Endothelial cell of umbilical vein (primary cell): ENCODE measurements at regions not wholly inside any gene's neighbourhood (a gene's known extent, or its start where the extent isn't known, plus 50 kb on each side); places are given as distances from the start of the nearest gene placed in this dataset.

Experiments
- BruUV-seq: library from RNA; stranded (reverse); fragments of 400-500 nt; replicated peaks from 2 replicates; lab custom pipeline; 2021; lab: Mats Ljungman, UMichigan
- CTCF ChIA-PET: fragments of 300-600, 350-600 bp; sonication (Branson Sonifier 250); formaldehyde crosslinking; loops from one replicate; lab custom pipeline; 2021; ENCODE audit warnings: antibody characterized with exemption, inconsistent platforms; lab: Charles Lee
- POLR2A ChIA-PET: fragments of 300-600, 350-600 bp; sonication (Branson Sonifier 250); formaldehyde crosslinking; loops from one replicate; lab custom pipeline; 2021; ENCODE audit warnings: antibody characterized with exemption, inconsistent platforms; lab: Charles Lee
- DNase-seq: peaks from one replicate; pipeline ENCODE4 v3.0.0-alpha.2; 2011; ENCODE audit warnings: low read depth, low spot score
- FAIRE-seq: peaks from 2 replicates; lab custom pipeline; 2011; peaks lifted over from hg19 to GRCh38; lab: Jason Lieb, UNC
- H2AFZ ChIP-seq: 2 replicates; pipeline ENCODE4 v1.6.0; 2012; ENCODE audit warnings: low read depth, low read length, control low read depth, inconsistent platforms
- H3K27ac ChIP-seq: 2 replicates; pipeline ENCODE4 v1.5.1; 2011; ENCODE audit warnings: low read depth, mild to moderate bottlenecking, control low read depth, low read length, moderate library complexity; ENCODE audit not compliant: insufficient read depth
- H3K27me3 ChIP-seq, 2 experiments: 2 replicates each; pipeline versions ENCODE4 v1.6.0 to v1.6.1; 2011; ENCODE audit warnings: low read length in 2 of 2, mixed read lengths in 1 of 2; ENCODE audit not compliant: control insufficient read depth in 2 of 2, insufficient read depth in 2 of 2
- H3K36me3 ChIP-seq, 2 experiments: 2 replicates in 1 of 2; 3 replicates in 1 of 2; pipeline ENCODE4 v1.5.1; 2011; ENCODE audit warnings: low read length in 2 of 2, mild to moderate bottlenecking in 1 of 2, moderate library complexity in 1 of 2; ENCODE audit not compliant: control insufficient read depth in 2 of 2, insufficient read depth in 2 of 2; ENCODE audit errors: extremely low read depth in 1 of 2
- H3K4me1 ChIP-seq: 3 replicates; pipeline ENCODE4 v1.5.1; 2011; ENCODE audit warnings: mild to moderate bottlenecking, low read length; ENCODE audit not compliant: control insufficient read depth, insufficient read depth; ENCODE audit errors: extremely low read depth
- H3K4me2 ChIP-seq: 2 replicates; pipeline ENCODE4 v1.6.1; 2011; ENCODE audit warnings: low read length, control low read depth, mixed read lengths; ENCODE audit not compliant: insufficient read depth
- H3K4me3 ChIP-seq, 3 experiments: fragments of 200-600 bp in 1 of 3; sonication (generic), shearing (Covaris generic) in 1 of 3; replicated peaks in 1 of 3; 2 replicates each; pipeline ENCODE4 v1.5.1; 2011 to 2016; ENCODE audit warnings: control low read depth in 3 of 3, low read length in 3 of 3, mild to moderate bottlenecking in 2 of 3, inconsistent platforms in 1 of 3, low read depth in 1 of 3, moderate library complexity in 1 of 3; ENCODE audit not compliant: insufficient read depth in 1 of 3
- H3K79me2 ChIP-seq: 2 replicates; pipeline ENCODE4 v1.6.0; 2012; ENCODE audit warnings: low read length, inconsistent platforms; ENCODE audit not compliant: control insufficient read depth, insufficient read depth
- H3K9ac ChIP-seq: replicated peaks from 2 replicates; pipeline ENCODE3; 2011; ENCODE audit warnings: low read length, control low read depth; ENCODE audit not compliant: insufficient read depth; ENCODE audit errors: extremely low read depth
- H3K9me1 ChIP-seq: replicated peaks from 3 replicates; pipeline ENCODE4 v1.6.0; 2011; ENCODE audit warnings: mild to moderate bottlenecking, low read length; ENCODE audit not compliant: control insufficient read depth, insufficient read depth; ENCODE audit errors: extremely low read depth
- H3K9me3 ChIP-seq: replicated peaks from 2 replicates; pipeline ENCODE4 v1.5.1; 2012; ENCODE audit warnings: low read length, inconsistent platforms; ENCODE audit not compliant: control insufficient read depth, insufficient read depth
- H4K20me1 ChIP-seq: replicated peaks from 2 replicates; pipeline ENCODE3; 2011; ENCODE audit warnings: mild to moderate bottlenecking, low read length; ENCODE audit not compliant: control insufficient read depth, insufficient read depth; ENCODE audit errors: extremely low read depth
- EZH2 ChIP-seq: IDR thresholded peaks from 2 replicates; pipeline ENCODE4 v1.6.1; 2012; ENCODE audit warnings: borderline replicate concordance, low read depth, mild to moderate bottlenecking, moderate library complexity, low read length, inconsistent platforms; ENCODE audit not compliant: severe bottlenecking
- FOS ChIP-seq: IDR thresholded peaks from 2 replicates; pipeline ENCODE4 v1.6.1; 2011; ENCODE audit warnings: mild to moderate bottlenecking, low read length, moderate library complexity, borderline replicate concordance; ENCODE audit not compliant: insufficient read depth
- GATA2 ChIP-seq: IDR thresholded peaks from 2 replicates; pipeline ENCODE4 v1.7.0; 2011; ENCODE audit warnings: low read depth, mild to moderate bottlenecking, moderate library complexity, mixed read lengths, low read length; ENCODE audit not compliant: insufficient read length, insufficient read depth
- JUN ChIP-seq: IDR thresholded peaks from 2 replicates; pipeline ENCODE4 v1.6.1; 2011; ENCODE audit warnings: borderline replicate concordance, low read depth; ENCODE audit not compliant: insufficient read length, insufficient read depth
- MYC ChIP-seq: IDR thresholded peaks from one replicate; pipeline ENCODE4 v1.6.1; 2011; ENCODE audit warnings: mild to moderate bottlenecking, low read depth, low read length
- POLR2A ChIP-seq: IDR thresholded peaks from 2 replicates; pipeline ENCODE4 v1.6.1; 2012; ENCODE audit warnings: low read depth, mild to moderate bottlenecking, control low read depth, low read length
- POLR2AphosphoS5 ChIP-seq: IDR thresholded peaks from 2 replicates; pipeline ENCODE4 v1.6.1; 2012; ENCODE audit warnings: low read depth, mild to moderate bottlenecking, control low read depth, low read length, moderate library complexity; ENCODE audit not compliant: insufficient read depth
- dilution Hi-C: fragments of 300-500 bp; cut with MboI; formaldehyde crosslinking; loops from one replicate; pipeline ENCODE4 v1.15.0; 2019; ENCODE audit warnings: low sequenced_read_pairs; ENCODE audit not compliant: extremely low pct_ligation_motif_present
- intact Hi-C: fragments of 100-400 bp; cut with micrococcal nuclease; formaldehyde crosslinking; loops from one replicate; pipeline ENCODE4 v1.10.0; 2022
- TF ChIP-seq, protein P1 (sequence below): IDR thresholded peaks from 2 replicates; pipeline ENCODE4 v1.6.1; 2011; ENCODE audit not compliant: insufficient read depth, insufficient read length
- TF ChIP-seq, protein P2 (sequence below), 2 donors: IDR thresholded peaks; 1 replicate in 1 of 2; 2 replicates in 1 of 2; pipeline ENCODE4 v1.5.1; 2011; ENCODE audit warnings: low read length in 2 of 2, mild to moderate bottlenecking in 2 of 2, moderate library complexity in 2 of 2, control low read depth in 1 of 2, inconsistent platforms in 1 of 2, low read depth in 1 of 2; ENCODE audit not compliant: insufficient read depth in 1 of 2; ENCODE audit errors: extremely low read depth in 1 of 2

DNA sequence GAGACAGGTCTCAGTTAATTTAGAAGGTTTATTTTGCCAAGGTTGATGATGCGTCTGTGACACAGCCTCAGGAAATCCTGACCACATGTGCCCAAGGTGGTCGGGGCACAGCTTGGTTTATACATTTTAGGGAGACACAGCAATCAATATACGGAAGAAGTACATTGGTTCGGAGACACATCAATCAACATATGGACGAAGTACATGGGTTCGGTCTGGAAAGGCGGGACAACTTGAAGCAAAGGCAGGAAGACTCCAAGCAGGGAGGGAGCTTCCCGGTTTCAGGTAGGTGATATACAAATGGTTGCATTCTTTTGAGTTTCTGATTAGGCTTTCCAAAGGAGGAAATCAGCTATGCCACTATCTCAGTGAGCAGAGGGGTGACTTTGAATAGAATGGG is 225.2 kb upstream of the ZFP42 start:
- no peak overlapping the region for H3K27ac ChIP-seq
- no peaks in the 10 kb centered on the region for H3K27me3 ChIP-seq
- H3K4me3 ChIP-seq: no peak overlapping the region
- H3K36me3 ChIP-seq: no peaks in the 10 kb centered on the region
- CTCF ChIA-PET: interaction anchor here (2.2 kb wide), 1 partner anchor 12 kb away, joined by 4 read pairs; no protein-coding TSS in a partner anchor
- DNase-seq (no peak), FAIRE-seq (no peak)
- no peak overlapping the region for H3K4me2 ChIP-seq
- no TSS peak for BruUV-seq
- H3K9me1 ChIP-seq: no peaks in the 10 kb centered on the region
- dilution Hi-C loops: no loop called here
- H3K9ac ChIP-seq: no peak overlapping the region
- H3K4me1 ChIP-seq: no peaks in the 10 kb centered on the region
- H2AFZ ChIP-seq: no peak overlapping the region
- H3K9me3 ChIP-seq: no peaks in the 10 kb centered on the region
- no peaks in the 10 kb centered on the region for H3K79me2 ChIP-seq
- TF ChIP-seq FOS: no peak
- no peak for TF ChIP-seq POLR2AphosphoS5
- TF ChIP-seq EZH2: no peak
- TF ChIP-seq JUN: no peak
- TF ChIP-seq GATA2: no peak
- no peak for TF ChIP-seq MYC
- TF ChIP-seq, protein P1, sequence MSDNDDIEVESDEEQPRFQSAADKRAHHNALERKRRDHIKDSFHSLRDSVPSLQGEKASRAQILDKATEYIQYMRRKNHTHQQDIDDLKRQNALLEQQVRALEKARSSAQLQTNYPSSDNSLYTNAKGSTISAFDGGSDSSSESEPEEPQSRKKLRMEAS: no peak
- TF ChIP-seq POLR2A: no peak
- POLR2A ChIA-PET: no interaction called here
- intact Hi-C loops: no loop called here
- H4K20me1 ChIP-seq: no peaks in the 10 kb centered on the region

DNA sequence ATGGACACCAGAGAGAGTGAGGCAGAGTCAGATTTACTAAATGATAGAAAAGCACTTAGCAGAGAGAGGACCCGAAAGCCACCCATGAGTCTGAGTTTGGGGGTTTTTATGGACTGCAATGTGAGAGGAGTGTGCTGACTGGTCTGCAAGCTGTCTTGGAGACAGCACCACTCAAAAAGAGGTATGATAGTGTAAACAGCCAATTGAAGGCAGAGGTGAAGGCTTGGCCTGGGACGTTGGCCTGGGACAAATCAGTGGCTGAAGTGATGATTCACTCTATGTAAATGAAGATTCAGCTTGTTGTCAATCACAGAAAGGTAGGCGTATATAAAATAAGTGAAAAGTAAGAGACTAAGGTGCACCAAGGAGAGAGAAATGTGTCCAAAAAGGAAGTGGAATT is 217.6 kb upstream of the ZFP42 start:
- H3K9ac ChIP-seq: no peak overlapping the region
- H4K20me1 ChIP-seq: no peaks in the 10 kb centered on the region
- no peaks in the 10 kb centered on the region for H3K79me2 ChIP-seq
- H3K9me3 ChIP-seq: peaks cover 3% of the 10 kb centered on the region
- FAIRE-seq: no peak
- H3K9me1 ChIP-seq: no peaks in the 10 kb centered on the region
- TF ChIP-seq POLR2A (no peak), GATA2 (no peak), MYC (no peak), POLR2AphosphoS5 (no peak), JUN (no peak), EZH2 (no peak), FOS (no peak)
- TF ChIP-seq, protein P2, sequence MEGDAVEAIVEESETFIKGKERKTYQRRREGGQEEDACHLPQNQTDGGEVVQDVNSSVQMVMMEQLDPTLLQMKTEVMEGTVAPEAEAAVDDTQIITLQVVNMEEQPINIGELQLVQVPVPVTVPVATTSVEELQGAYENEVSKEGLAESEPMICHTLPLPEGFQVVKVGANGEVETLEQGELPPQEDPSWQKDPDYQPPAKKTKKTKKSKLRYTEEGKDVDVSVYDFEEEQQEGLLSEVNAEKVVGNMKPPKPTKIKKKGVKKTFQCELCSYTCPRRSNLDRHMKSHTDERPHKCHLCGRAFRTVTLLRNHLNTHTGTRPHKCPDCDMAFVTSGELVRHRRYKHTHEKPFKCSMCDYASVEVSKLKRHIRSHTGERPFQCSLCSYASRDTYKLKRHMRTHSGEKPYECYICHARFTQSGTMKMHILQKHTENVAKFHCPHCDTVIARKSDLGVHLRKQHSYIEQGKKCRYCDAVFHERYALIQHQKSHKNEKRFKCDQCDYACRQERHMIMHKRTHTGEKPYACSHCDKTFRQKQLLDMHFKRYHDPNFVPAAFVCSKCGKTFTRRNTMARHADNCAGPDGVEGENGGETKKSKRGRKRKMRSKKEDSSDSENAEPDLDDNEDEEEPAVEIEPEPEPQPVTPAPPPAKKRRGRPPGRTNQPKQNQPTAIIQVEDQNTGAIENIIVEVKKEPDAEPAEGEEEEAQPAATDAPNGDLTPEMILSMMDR (IDR thresholded peaks at IDR 0.05; ENCODE audit: extremely low read depth in 1 of 2, insufficient read depth in 1 of 2, low read depth in 1 of 2, low read length in 2 of 2): no peak
- TF ChIP-seq, protein P1: no peak
- no peaks in the 10 kb centered on the region for H3K27me3 ChIP-seq
- no peak overlapping the region for H2AFZ ChIP-seq
- no peak overlapping the region for H3K4me3 ChIP-seq
- ChIA-PET POLR2A (no interaction called here), CTCF (no interaction called here)
- DNase-seq: no peak
- dilution Hi-C loops: no loop called here
- H3K4me2 ChIP-seq: no peak overlapping the region
- no peaks in the 10 kb centered on the region for H3K4me1 ChIP-seq
- no peak overlapping the region for H3K27ac ChIP-seq
- BruUV-seq: no TSS peak
- no peaks in the 10 kb centered on the region for H3K36me3 ChIP-seq
- intact Hi-C loops: no loop called here
